NCI-H128 (cell line): ENCODE measurements at regions not wholly inside any gene's neighbourhood (a gene's known extent, or its start where the extent isn't known, plus 50 kb on each side); places are given as distances from the start of the nearest gene placed in this dataset.
"Not testable (repeated sequence)": the region's sequence is repeated elsewhere in the genome, so short reads cannot be mapped to it uniquely, and the experiment has no call there.

Experiments
- DNase-seq: peaks from one replicate; lab custom pipeline; 2025; ENCODE audit not compliant: unreplicated experiment; lab: John Stamatoyannopoulos, UW

DNA sequence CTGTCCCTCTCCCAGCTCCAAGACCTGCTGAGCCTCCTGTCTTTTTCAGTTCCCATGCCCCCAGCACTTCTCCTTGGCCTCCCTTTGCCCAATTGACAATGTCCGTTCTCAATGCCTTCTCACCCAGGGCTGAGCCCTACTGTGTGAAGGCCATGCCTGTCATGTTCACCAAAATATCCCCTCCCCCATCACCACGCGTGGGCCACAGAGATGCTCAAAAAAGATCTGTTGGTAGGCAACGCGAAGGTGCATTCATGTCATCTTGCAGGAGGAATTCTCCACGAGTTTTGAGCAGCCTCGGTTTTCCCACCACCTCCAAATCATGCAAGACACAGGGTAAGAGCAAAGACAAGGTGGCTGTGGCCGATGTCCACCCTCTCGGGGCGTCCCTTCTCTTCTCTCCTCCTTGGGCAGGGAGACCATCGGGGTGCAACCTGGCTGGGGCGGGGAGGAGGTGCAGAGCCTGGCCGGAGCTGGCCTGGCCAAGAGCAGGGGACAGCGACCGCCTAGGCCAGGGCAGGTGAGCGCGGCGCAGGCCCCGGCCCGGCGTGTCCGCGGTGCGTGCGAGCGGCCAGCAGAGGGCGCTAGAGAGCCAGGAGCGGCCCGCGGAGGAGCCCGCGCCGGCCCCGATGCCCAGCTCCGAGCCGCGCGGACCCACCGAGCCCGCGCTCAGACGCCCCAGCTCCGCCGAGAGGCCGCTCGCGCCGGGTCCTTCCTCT lies 56.3 kb upstream of the KRTAP5-11 start:
- DNase-seq = not testable (repeated sequence)

DNA sequence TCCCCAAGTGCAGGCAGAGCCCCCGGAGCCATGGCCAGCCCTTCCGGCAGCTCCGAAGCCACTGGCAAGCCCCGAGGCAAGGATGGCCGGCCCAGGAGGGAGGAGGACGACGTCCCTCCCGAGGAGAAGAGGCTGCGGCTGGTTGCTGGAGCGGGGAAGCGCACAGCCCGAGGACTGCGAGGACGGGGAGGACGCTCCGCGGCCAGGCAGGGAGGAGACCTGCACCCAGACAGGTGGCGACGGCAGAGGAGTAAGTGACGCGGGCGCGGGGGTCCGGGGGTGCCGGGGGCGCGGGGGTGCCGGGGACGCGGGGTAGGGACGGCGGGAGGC lies 56.8 kb upstream of the KRTAP5-11 start:
- DNase-seq = not testable (repeated sequence)

GRCh38 chr11:71639916-71640315 lies 57.2 kb upstream of the KRTAP5-11 start:
- not testable (repeated sequence) for DNase-seq

- not testable (repeated sequence) for DNase-seq
Measured at GRCh38 chr11:71647078-71647477, 64.4 kb upstream of the KRTAP5-11 start.

DNA sequence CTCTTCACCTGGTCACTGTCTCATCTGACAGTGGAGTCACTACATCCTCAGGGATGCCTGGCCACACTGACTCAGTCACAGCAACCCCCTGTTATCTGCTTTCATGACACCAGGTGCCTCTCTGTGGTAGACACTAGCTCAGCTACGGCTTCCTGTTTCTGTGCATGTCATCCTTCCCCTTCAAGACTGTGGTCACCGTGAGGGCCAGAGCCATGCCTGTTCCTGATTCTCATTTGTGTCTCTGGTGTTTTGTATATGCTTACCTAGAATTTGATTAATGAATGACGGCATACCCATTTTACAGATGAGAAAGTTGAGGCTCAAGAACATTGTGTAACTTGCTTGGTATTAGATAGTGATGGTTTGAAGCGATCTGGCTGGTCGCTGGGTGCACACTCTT lies 70.3 kb upstream of the KRTAP5-11 start:
- not testable (repeated sequence) for DNase-seq

- DNase-seq = not testable (repeated sequence)
Measured at GRCh38 chr11:71654423-71654822, 71.7 kb upstream of the KRTAP5-11 start.

DNA sequence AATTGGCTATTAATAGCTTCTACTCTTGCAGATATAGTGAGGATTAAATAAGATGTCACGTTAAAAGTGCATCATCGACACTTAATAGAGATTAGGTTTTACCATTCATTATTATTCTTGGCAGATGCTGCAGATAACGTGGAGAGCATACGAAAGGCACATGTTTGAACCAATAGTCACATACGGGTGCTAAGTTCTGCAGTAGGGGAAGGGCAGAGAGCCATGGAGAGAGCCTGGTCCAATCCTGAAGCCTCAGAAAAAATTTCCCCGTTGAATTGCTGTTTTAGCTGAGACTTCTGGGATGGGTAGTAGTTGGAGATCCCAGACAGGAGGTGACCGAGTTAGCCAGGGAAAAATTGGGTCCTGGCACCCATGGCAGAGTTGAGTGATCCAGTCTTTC lies 72.4 kb upstream of the KRTAP5-11 start:
- DNase-seq = not testable (repeated sequence)

DNA sequence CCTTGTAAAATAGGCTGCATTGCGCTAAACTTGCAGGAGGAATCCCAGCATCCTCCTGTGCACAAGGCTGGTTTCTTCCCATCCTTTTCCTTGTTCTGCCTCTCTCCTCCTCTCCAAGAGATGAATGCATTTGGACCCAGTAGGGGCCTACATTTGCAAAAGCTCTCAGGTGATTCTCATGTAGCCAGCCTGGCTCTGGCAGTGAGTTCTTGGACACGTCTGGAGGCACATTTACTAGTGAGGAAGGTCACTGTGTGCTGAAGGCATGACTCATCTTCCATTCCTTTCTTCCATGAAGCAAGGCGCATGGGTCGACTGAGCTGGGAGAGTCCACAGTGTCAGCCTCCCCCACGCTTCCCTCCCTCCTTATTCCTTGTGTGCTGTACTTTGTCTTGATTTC lies 73.8 kb upstream of the KRTAP5-11 start:
- DNase-seq = not testable (repeated sequence)

GRCh38 chr11:71664941-71665340 lies 82.3 kb upstream of the KRTAP5-11 start:
- DNase-seq = not testable (repeated sequence)

- not testable (repeated sequence) for DNase-seq
Measured at GRCh38 chr11:71698110-71698509, 115.4 kb upstream of the KRTAP5-11 start.

- DNase-seq = not testable (repeated sequence)
Measured at GRCh38 chr11:71698961-71699360, 116.3 kb upstream of the KRTAP5-11 start.

- DNase-seq = not testable (repeated sequence)
Measured at GRCh38 chr11:71701435-71702291, 119.0 kb upstream of the KRTAP5-11 start.

DNA sequence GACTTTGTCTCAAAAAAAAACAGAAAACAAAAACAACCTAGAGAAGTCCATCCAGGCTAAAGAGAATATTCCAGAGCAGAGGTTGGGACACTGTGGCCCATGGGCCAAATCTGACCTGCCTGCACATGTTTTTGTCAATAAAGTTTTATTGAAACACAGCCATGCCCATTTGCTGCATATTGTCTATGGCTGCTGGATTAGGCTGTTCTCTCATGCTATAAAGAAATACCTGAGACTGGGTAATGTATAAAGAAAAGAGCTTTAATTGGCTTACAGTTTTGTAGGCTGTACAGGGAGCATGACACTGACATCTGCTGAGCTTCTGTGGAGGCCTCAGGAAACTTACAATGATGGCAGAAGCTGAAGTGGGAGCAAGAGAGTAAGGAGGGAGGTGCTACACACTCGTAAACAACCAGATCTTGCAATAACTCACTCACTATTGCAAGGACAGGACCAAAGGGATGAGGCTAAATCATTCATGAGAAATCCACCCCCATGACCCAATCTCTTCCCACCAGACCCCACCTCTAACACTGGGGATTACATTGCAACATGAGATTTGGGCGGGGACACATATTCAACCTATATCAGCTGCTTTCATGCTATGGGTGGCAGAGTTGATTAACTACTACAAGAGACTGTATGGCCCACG lies 122.5 kb upstream of the KRTAP5-11 start:
- DNase-seq = not testable (repeated sequence)

- DNase-seq = not testable (repeated sequence)
Measured at GRCh38 chr11:71705738-71706432, 123.2 kb upstream of the KRTAP5-11 start.

DNA sequence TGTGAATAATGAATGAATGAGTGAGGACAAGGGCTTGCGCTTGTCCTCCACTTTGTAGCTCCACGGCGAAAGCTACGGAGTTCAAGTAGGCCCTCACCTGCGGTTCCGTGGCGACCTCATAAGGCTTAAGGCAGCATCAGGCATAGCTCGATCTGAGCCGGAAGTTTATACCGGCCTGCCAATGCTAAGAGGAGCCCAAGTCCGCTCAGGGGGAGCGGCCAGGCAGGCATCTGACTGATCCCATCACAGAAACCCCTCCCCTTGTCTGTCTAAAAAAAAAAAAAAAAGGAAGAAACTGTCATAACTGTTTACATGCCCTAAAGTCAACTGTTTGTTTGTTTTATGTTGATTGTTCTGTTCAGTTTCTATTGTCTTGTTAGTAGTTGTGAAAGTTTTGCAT lies 124.4 kb upstream of the KRTAP5-11 start:
- not testable (repeated sequence) for DNase-seq

DNA sequence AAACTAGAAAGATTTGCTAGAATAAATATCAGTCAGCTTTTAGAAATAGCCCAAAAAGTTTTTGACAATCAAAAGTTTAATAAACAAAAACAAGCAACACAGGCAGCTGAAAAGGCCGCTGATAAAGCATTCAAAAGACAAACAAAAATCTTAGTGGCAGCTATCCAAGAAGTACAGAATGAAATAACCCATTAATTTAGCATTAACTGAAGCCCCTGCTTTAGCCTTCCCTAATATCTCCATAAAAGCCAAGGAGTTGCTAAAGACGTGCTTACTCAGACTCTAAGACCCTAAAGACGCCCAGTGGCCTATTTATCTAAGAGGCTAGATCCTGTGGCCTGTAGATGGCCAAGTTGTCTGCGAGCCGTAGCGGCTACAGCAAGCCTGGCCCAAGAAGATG lies 123.5 kb upstream of the DEFB108B start:
- DNase-seq = not testable (repeated sequence)

GRCh38 chr11:71710171-71710671 lies 122.8 kb upstream of the DEFB108B start:
- not testable (repeated sequence) for DNase-seq

DNA sequence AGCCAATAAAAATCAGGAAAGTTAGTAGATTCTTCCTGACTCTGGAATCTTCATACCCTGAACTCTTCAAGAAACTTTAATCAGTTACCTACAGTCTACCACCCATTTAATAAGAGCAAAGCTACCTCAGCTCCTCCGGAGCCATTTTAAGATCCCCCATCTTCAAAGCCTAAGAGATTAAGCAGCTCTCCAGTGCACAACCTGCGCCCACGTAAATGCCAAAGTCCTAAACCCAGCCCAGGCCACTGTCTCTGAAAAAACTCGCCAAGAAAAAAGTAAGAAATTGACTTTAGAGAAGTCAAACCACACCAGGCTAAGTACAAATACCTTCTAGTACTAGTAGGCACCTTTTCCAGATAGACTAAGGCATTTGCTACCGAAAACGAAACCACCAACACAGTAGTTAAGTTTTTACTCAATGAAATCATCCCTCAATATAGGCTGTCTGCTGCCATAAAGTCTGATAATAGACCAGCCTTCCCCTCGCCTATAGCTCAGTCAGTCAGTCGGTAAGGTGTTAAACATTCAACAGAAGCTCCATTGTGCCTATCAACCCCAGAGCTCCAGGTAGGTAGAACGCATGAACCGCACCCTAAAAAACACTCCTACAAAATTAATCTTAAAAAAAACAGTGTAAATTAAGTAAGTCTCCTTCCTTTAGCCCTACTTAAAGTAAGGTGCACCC lies 122.2 kb upstream of the DEFB108B start:
- DNase-seq = not testable (repeated sequence)

DNA sequence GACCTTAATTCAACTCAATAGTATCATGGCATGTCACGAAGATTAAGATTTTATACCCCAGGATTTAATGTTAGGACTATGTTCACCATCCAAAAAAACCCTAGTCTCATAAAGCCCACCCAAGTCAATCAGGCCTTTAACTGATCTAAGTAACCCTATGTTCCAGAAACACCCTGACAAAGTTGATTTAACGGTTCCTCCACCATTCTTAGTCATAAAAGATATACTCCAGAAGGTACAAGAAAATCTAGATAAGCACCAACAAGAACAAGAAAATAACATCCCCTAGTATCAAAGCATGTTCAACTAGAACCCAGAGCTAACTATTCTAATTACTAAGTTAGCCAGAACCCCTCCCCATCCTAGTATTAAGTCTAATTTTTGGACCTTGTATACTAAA lies 120.7 kb upstream of the DEFB108B start:
- DNase-seq = not testable (repeated sequence)

- DNase-seq = not testable (repeated sequence)
Measured at GRCh38 chr11:71712846-71713245, 120.2 kb upstream of the DEFB108B start.
